HEK293T (cell line): ENCODE measurements at regions not wholly inside any gene's neighbourhood (a gene's known extent, or its start where the extent isn't known, plus 50 kb on each side); places are given as distances from the start of the nearest gene placed in this dataset.
"Not testable (repeated sequence)": the region's sequence is repeated elsewhere in the genome, so short reads cannot be mapped to it uniquely, and the experiment has no call there.

Experiments
- CTCF ChIA-PET: fragments of 350-600 bp; formaldehyde crosslinking; extraction: SDS; loops from one replicate; lab custom pipeline; 2021; ENCODE audit warnings: antibody characterized with exemption, inconsistent platforms; lab: Yijun Ruan, JAX
- POLR2A ChIA-PET: fragments of 350-600 bp; formaldehyde crosslinking; extraction: SDS; loops from one replicate; lab custom pipeline; 2020; ENCODE audit warnings: antibody characterized with exemption, inconsistent platforms; lab: Yijun Ruan, JAX
- DNase-seq: peaks from one replicate; pipeline ENCODE4 v3.0.0; 2012; ENCODE audit warnings: mixed read lengths; ENCODE audit errors: extremely low spot score
- ARNT ChIP-seq: fragments of 450-650 bp; IDR thresholded peaks from 2 replicates; pipeline ENCODE4 v1.6.1; 2017; ENCODE audit warnings: mild to moderate bottlenecking
- BHLHE40 ChIP-seq: fragments of 450-650 bp; IDR thresholded peaks from 2 replicates; pipeline ENCODE4 v1.6.1; 2016; ENCODE audit warnings: mild to moderate bottlenecking, moderate library complexity, borderline replicate concordance
- CTBP1 ChIP-seq: fragments of 450-650 bp; IDR thresholded peaks from 2 replicates; pipeline ENCODE4 v1.6.1; 2016; ENCODE audit warnings: borderline replicate concordance
- ELF4 ChIP-seq: fragments of 450-650 bp; IDR thresholded peaks from 2 replicates; pipeline ENCODE4 v1.6.1; 2017; ENCODE audit warnings: antibody characterized with exemption
- FOXA1 ChIP-seq: fragments of 450-650 bp; IDR thresholded peaks from 2 replicates; pipeline ENCODE4 v1.6.1; 2016; ENCODE audit warnings: mild to moderate bottlenecking
- FOXK2 ChIP-seq: fragments of 450-650 bp; IDR thresholded peaks from 2 replicates; pipeline ENCODE4 v1.6.1; 2016; ENCODE audit warnings: mild to moderate bottlenecking
- FOXM1 ChIP-seq: fragments of 450-650 bp; IDR thresholded peaks from 2 replicates; pipeline ENCODE4 v1.6.1; 2017; ENCODE audit warnings: mild to moderate bottlenecking, borderline replicate concordance
- HDGF ChIP-seq: fragments of 450-650 bp; IDR thresholded peaks from 2 replicates; pipeline ENCODE4 v1.6.1; 2017; ENCODE audit warnings: antibody characterized with exemption, borderline replicate concordance
- L3MBTL2 ChIP-seq: fragments of 450-650 bp; conservative IDR thresholded peaks from 2 replicates; pipeline ENCODE4 v1.6.1; 2016; ENCODE audit warnings: mild to moderate bottlenecking
- LEF1 ChIP-seq: fragments of 450-650 bp; IDR thresholded peaks from 2 replicates; pipeline ENCODE4 v1.6.1; 2017; ENCODE audit warnings: mild to moderate bottlenecking, borderline replicate concordance
- NFRKB ChIP-seq: fragments of 450-650 bp; IDR thresholded peaks from 2 replicates; pipeline ENCODE4 v1.6.1; 2016; ENCODE audit warnings: mild to moderate bottlenecking, moderate library complexity
- PKNOX1 ChIP-seq: fragments of 450-650 bp; IDR thresholded peaks from 2 replicates; pipeline ENCODE4 v1.6.1; 2016
- SP1 ChIP-seq: fragments of 450-650 bp; IDR thresholded peaks from 2 replicates; pipeline ENCODE4 v1.6.1; 2017
- SUZ12 ChIP-seq: fragments of 450-650 bp; IDR thresholded peaks from 2 replicates; pipeline ENCODE4 v1.6.1; 2016; ENCODE audit warnings: mild to moderate bottlenecking
- TARDBP ChIP-seq: fragments of 450-650 bp; IDR thresholded peaks from 2 replicates; pipeline ENCODE4 v1.6.1; 2016
- ZNF384 ChIP-seq: fragments of 450-650 bp; IDR thresholded peaks from 2 replicates; pipeline ENCODE4 v1.6.1; 2016

DNA sequence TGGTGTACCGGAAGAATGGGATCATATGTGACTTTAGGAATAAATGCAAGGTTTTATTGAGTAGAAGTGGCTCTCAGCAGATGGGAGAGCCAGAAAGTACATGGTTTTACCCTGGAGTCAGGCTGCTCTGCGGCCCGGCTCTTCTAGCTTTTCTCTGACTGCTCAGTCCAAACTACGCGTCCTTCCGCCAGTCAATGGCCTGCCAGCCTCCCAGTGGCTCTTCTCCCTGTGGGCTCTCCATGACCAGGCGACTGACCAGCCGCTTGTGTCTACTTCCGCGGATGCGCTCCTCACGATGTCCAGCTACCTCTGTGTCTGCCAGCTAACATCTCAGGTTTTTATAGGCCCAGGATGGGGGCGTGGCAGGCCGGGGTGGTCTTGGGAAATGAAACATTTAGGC lies 220.4 kb downstream of the VAPA start:
- no peak for TF ChIP-seq SUZ12
- TF ChIP-seq CTBP1: no peak
- no peak for TF ChIP-seq ZNF384
- TF ChIP-seq ELF4: no peak
- TF ChIP-seq PKNOX1: no peak
- TF ChIP-seq FOXM1: no peak
- no peak for TF ChIP-seq ARNT
- TF ChIP-seq L3MBTL2: no peak
- TF ChIP-seq BHLHE40: no peak
- TF ChIP-seq FOXK2: no peak
- TF ChIP-seq FOXA1: no peak
- TF ChIP-seq TARDBP: no peak
- TF ChIP-seq LEF1: no peak
- TF ChIP-seq NFRKB: no peak
- TF ChIP-seq SP1: no peak
- TF ChIP-seq HDGF: no peak
- POLR2A ChIA-PET: no interaction called here
- no peak for DNase-seq
- CTCF ChIA-PET: interaction anchor here (0.9 kb wide), 1 partner anchor 12 kb away, joined by 3 read pairs; no protein-coding TSS in a partner anchor

DNA sequence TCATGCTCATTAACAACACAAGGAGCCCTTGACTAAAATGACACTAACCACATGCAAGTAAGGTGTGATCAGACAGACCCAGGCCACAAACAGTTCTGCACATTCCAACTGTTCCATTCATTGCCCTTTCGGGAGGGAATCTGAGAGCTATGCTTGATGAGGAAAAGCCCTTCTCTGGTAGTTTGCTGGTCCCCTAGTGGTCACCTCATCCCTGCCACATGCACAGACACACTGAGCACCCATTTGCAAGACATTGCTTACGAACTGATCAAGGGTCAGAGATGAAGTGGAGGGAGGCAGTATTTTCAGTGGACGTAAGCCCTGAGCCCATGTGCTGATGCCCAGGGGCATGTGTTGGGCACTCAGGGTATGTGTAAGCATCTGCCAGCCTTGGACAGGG lies 220.9 kb downstream of the VAPA start:
- CTCF ChIA-PET, POLR2A ChIA-PET, DNase-seq: not testable (repeated sequence)

DNA sequence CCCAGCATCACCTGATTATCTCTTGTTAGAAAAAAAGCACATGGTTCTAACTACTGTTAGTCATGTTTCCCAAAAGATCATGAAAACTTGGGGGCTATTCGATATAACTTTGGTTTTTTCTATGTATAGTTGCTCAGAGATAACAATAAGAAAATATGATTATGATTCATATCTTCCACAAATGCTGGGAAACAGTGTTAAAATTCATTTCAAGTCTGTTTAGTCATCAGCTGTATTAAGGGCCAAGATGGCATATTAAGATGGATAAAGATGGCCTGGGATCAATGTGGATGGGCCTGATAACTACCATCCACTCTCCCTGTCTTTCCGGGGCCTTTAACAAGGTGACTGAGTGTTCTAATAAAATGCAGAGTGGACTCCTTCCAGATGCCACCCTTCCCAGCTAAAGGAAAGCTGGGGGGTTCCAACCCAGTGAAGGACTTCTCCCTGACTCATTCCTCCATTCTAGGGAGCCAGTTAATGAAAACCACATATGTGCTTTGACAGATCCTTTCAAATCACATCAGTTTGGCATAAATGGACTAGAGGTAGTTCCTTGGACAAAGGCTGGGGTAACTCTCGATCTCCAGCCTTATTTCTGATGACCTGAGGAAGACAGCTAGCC lies 221.6 kb downstream of the VAPA start:
- no peak for DNase-seq
- TF ChIP-seq BHLHE40 (no peak), CTBP1 (no peak), ELF4 (no peak), SP1 (no peak), FOXM1 (no peak), HDGF (no peak), FOXK2 (no peak), SUZ12 (no peak), L3MBTL2 (no peak), LEF1 (no peak), ZNF384 (no peak), ARNT (no peak)
- CTCF ChIA-PET: no interaction called here
- POLR2A ChIA-PET: no interaction called here

GRCh38 chr18:10138719-10139118 lies 224.9 kb downstream of the VAPA start:
- ChIA-PET POLR2A (no interaction called here), CTCF (no interaction called here)
- TF ChIP-seq ZNF384: no peak
- TF ChIP-seq PKNOX1: no peak
- no peak for TF ChIP-seq ELF4
- no peak for DNase-seq

- ChIA-PET POLR2A (no interaction called here), CTCF (no interaction called here)
- no peak for TF ChIP-seq CTBP1
- TF ChIP-seq PKNOX1: no peak
- TF ChIP-seq SUZ12: no peak
- no peak for TF ChIP-seq L3MBTL2
- TF ChIP-seq TARDBP: no peak
- TF ChIP-seq FOXM1: no peak
- TF ChIP-seq ELF4: no peak
- no peak for TF ChIP-seq ZNF384
- TF ChIP-seq FOXK2: no peak
- no peak for TF ChIP-seq NFRKB
- TF ChIP-seq HDGF: no peak
- TF ChIP-seq LEF1: no peak
- no peak for DNase-seq
These were observed 226.1 kb downstream of the VAPA start for GRCh38 chr18:10139783-10140410.

DNA sequence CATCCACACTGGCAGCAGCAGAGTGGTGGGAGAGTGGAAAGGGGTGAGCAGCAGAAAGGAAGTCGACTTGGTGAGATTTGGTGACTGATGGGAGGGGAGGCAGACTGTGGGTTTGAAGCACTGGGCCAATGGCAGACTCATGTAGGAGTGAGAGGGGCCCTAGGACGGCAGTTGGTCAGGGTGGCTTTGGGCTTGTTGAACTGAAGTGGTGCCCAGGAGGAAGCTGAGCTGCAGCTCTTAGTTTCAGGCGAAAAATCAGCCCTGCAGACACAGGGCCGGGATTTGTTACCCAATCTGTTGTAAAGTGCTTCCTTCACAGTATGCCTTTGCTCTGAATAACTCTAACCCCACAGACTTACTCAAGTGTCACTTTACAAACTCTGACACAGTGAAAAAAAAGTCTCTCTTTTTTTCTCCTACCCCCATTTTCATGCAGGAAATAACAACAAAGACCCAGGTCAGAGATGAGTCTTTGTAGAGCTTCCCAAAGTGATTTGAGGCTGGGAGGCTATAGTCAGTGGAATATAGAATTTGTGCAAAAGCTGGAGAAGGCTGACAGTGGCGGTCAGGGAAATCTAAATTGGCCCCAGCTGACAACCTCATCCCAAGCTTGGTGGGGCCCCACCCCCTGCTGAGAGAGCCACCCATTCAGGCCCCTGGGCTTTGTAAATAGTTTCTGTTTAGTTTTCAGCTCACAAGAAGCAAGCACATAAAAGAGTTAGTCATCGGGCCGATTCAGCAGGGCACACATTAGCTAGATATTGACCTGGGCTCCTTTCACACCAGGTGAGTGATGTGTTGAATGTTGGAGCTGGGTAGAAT lies 226.9 kb downstream of the VAPA start:
- no peak for DNase-seq
- CTCF ChIA-PET: interaction anchor here (0.6 kb wide), 1 partner anchor 30 kb away, joined by 4 read pairs; no protein-coding TSS in a partner anchor
- POLR2A ChIA-PET: no interaction called here
- TF ChIP-seq ZNF384 (no peak), TARDBP (no peak), FOXK2 (no peak), ARNT (no peak), SUZ12 (no peak), ELF4 (no peak), PKNOX1 (no peak), L3MBTL2 (no peak), HDGF (no peak)
